ENCODE measurements at regions not wholly inside any gene's neighbourhood (a gene's known extent, or its start where the extent isn't known, plus 50 kb on each side); places are given as distances from the start of the nearest gene placed in this dataset.
A peak's percentile ranks its signal among the peaks of the same experiment; 100 is the strongest.

DNA sequence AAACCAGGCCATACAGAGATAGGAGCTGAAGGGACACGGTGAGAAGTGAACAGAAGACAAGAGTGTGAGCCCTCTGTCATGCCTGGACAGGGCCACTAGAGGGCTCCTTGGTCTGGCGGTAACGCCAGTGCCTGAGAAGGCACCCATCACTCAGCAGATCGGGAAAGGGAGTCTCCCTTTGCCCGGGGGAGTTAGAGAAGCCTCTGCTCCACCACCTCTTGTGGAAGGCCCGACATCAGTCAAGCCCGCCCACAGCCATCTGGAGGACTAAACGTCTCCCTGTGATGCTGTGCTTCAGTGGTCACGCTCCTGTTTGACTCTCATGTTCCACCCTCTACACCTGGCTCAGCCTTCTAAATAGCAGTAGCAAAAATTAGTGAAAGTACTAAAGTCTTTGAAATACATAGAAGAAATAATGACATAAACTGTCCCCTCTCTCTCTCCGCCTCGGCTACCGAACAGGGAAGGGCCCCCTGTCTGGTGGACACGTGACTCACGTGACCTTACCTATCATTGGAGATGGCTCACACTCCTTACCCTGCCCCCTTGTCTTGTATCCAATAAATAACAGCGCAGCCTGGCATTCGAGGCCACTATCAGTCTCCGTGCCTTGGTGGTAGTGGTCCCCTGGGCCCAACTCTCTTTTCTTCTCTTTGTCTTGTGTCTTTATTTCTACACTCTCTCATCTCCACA, 66.7 kb downstream of the RPP21 start:
- Histone ChIP-seq H3K27me3 (peaks cover 0 to 46% of the 10 kb centered on the region in 2 donors), H3K9me3 (peaks cover 0 to 15% (median 0%) of the 10 kb centered on the region in 4 donors), H3K36me3 (no peaks in the 10 kb centered on the region), H3K4me1 (no peaks in the 10 kb centered on the region), H3K27ac (no peak overlapping the region), H3K4me3 (no peak overlapping the region)
- TF ChIP-seq, protein P1, sequence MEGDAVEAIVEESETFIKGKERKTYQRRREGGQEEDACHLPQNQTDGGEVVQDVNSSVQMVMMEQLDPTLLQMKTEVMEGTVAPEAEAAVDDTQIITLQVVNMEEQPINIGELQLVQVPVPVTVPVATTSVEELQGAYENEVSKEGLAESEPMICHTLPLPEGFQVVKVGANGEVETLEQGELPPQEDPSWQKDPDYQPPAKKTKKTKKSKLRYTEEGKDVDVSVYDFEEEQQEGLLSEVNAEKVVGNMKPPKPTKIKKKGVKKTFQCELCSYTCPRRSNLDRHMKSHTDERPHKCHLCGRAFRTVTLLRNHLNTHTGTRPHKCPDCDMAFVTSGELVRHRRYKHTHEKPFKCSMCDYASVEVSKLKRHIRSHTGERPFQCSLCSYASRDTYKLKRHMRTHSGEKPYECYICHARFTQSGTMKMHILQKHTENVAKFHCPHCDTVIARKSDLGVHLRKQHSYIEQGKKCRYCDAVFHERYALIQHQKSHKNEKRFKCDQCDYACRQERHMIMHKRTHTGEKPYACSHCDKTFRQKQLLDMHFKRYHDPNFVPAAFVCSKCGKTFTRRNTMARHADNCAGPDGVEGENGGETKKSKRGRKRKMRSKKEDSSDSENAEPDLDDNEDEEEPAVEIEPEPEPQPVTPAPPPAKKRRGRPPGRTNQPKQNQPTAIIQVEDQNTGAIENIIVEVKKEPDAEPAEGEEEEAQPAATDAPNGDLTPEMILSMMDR (IDR thresholded peaks at IDR 0.05): peak; percentile 37 to 78 (median 54)
- TF ChIP-seq POLR2A (IDR thresholded peaks at IDR 0.05): no peak
- 28 to 29% methylated on average over 17 of the region's 17 CpGs for WGBS, 2 donors
- DNase-seq (ENCODE audit: low spot score in 2 of 2): peak in 1 of 2 donors; percentile 23

GRCh38 chr6:30418448-30418847, 70.9 kb upstream of the HLA-E start:
- Histone ChIP-seq H3K27me3 (peaks cover 0 to 30% of the 10 kb centered on the region in 2 donors), H3K4me1 (no peaks in the 10 kb centered on the region), H3K4me3 (no peak overlapping the region), H3K36me3 (no peaks in the 10 kb centered on the region), H3K27ac (no peak overlapping the region), H3K9me3 (no peaks in the 10 kb centered on the region)
- no peak for DNase-seq (ENCODE audit: low spot score in 2 of 2)
- TF ChIP-seq, protein P1 (IDR thresholded peaks at IDR 0.05): no peak
- TF ChIP-seq POLR2A (IDR thresholded peaks at IDR 0.05): no peak
- no peak for TF ChIP-seq EP300 (IDR thresholded peaks at IDR 0.05)
- 80 to 84% methylated on average over 11 to 13 of the region's 13 CpGs for WGBS, 2 donors

- TF ChIP-seq, protein P1 (IDR thresholded peaks at IDR 0.05): no peak
- TF ChIP-seq EP300 (IDR thresholded peaks at IDR 0.05): no peak
- no peak for TF ChIP-seq POLR2A (IDR thresholded peaks at IDR 0.05)
- 69 to 80% methylated on average over 3 of the region's 3 CpGs for WGBS, 2 donors
Observed at GRCh38 chr6:30424549-30424948, 64.8 kb upstream of the HLA-E start.

More at GRCh38 chr6:30424549-30424948, 64.8 kb upstream of the HLA-E start:
- no peaks in the 10 kb centered on the region for H3K4me1 ChIP-seq
- H3K4me3 ChIP-seq: no peak overlapping the region
- peaks cover 0 to 12% (median 0%) of the 10 kb centered on the region in 4 donors for H3K9me3 ChIP-seq
- no peaks in the 10 kb centered on the region for H3K36me3 ChIP-seq
- H3K27ac ChIP-seq: no peak overlapping the region
- H3K27me3 ChIP-seq: peaks cover 0 to 31% of the 10 kb centered on the region in 2 donors
- no peak for DNase-seq (ENCODE audit: low spot score in 2 of 2)
